Activated CD4-positive, alpha-beta T cell treated with anti-CD3 and anti-CD28 coated beads, Interleukin-2, amount 10 ng/mL, durations not matched to agents 24 days and 14 days (primary cell): ENCODE measurements at regions not wholly inside any gene's neighbourhood (a gene's known extent, or its start where the extent isn't known, plus 50 kb on each side); places are given as distances from the start of the nearest gene placed in this dataset.
"Not testable (repeated sequence)": the region's sequence is repeated elsewhere in the genome, so short reads cannot be mapped to it uniquely, and the experiment has no call there.

Experiments used
- DNase-seq: peaks from one replicate; pipeline ENCODE4 v3.0.0; 2022
- H3K27ac Mint-ChIP-seq: one replicate; pipeline ENCODE4 v1.8.0; 2022; ENCODE audit warnings: mild to moderate bottlenecking, mixed read lengths
- H3K27me3 Mint-ChIP-seq: one replicate; pipeline ENCODE4 v1.8.0; 2022; ENCODE audit warnings: mixed read lengths
- H3K36me3 Mint-ChIP-seq: one replicate; pipeline ENCODE4 v1.8.0; 2022; ENCODE audit warnings: low read depth, mild to moderate bottlenecking, mixed read lengths
- H3K4me1 Mint-ChIP-seq: one replicate; pipeline ENCODE4 v1.8.0; 2021; ENCODE audit warnings: mixed read lengths
- H3K4me3 Mint-ChIP-seq: one replicate; pipeline ENCODE4 v1.8.0; 2022; ENCODE audit warnings: mild to moderate bottlenecking, moderate library complexity, mixed read lengths
- H3K9me3 Mint-ChIP-seq: one replicate; pipeline ENCODE4 v1.8.0; 2021; ENCODE audit warnings: mixed read lengths
- intact Hi-C: fragments of 100-400 bp; cut with micrococcal nuclease; formaldehyde crosslinking; loops from one replicate; pipeline ENCODE4 v1.15.1; 2023

- no peaks in the 10 kb centered on the region for H3K36me3 Mint-ChIP-seq
- H3K4me3 Mint-ChIP-seq = no peak overlapping the region
Measured at GRCh38 chrX:960821-961220, 251.6 kb downstream of the CRLF2 start.

GRCh38 chrX:959595-959994, 252.9 kb downstream of the CRLF2 start:
- Mint-ChIP-seq H3K4me1 (no peaks in the 10 kb centered on the region), H3K27ac (no peak overlapping the region), H3K36me3 (no peaks in the 10 kb centered on the region), H3K4me3 (no peak overlapping the region), H3K27me3 (no peaks in the 10 kb centered on the region), H3K9me3 (no peaks in the 10 kb centered on the region)
- DNase-seq = no peak
- intact Hi-C loops = no loop called here

More at GRCh38 chrX:960821-961220, 251.6 kb downstream of the CRLF2 start:
- peaks cover 3% of the 10 kb centered on the region for H3K4me1 Mint-ChIP-seq
- no peak for DNase-seq
- no peaks in the 10 kb centered on the region for H3K27me3 Mint-ChIP-seq
- no peak overlapping the region for H3K27ac Mint-ChIP-seq
- intact Hi-C loops = no loop called here
- no peaks in the 10 kb centered on the region for H3K9me3 Mint-ChIP-seq

- H3K4me3 Mint-ChIP-seq, H3K36me3 Mint-ChIP-seq, H3K9me3 Mint-ChIP-seq, H3K4me1 Mint-ChIP-seq, H3K27ac Mint-ChIP-seq, intact Hi-C loops, DNase-seq, H3K27me3 Mint-ChIP-seq: not testable (repeated sequence)
Measured at GRCh38 chrX:955168-955781, 257.2 kb downstream of the CRLF2 start.

GRCh38 chrX:953879-954482, 258.5 kb downstream of the CRLF2 start:
- H3K4me3 Mint-ChIP-seq = no peak overlapping the region
- H3K27me3 Mint-ChIP-seq = no peaks in the 10 kb centered on the region
- no peaks in the 10 kb centered on the region for H3K9me3 Mint-ChIP-seq
- H3K4me1 Mint-ChIP-seq = no peaks in the 10 kb centered on the region
- no peak for DNase-seq
- no peaks in the 10 kb centered on the region for H3K36me3 Mint-ChIP-seq
- H3K27ac Mint-ChIP-seq = no peak overlapping the region
- intact Hi-C loops = no loop called here

- intact Hi-C loops = no loop called here
- no peaks in the 10 kb centered on the region for H3K4me1 Mint-ChIP-seq
- peaks cover 5% of the 10 kb centered on the region for H3K9me3 Mint-ChIP-seq
- H3K4me3 Mint-ChIP-seq = no peak overlapping the region
- H3K27ac Mint-ChIP-seq = no peak overlapping the region
- peak; percentile 35 for DNase-seq
- H3K27me3 Mint-ChIP-seq = no peaks in the 10 kb centered on the region
- no peaks in the 10 kb centered on the region for H3K36me3 Mint-ChIP-seq
Measured at GRCh38 chrX:952816-953215, 259.6 kb downstream of the CRLF2 start.

GRCh38 chrX:947262-947661, 265.2 kb downstream of the CRLF2 start:
- H3K4me3 Mint-ChIP-seq, H3K4me1 Mint-ChIP-seq, H3K27me3 Mint-ChIP-seq, H3K9me3 Mint-ChIP-seq, H3K36me3 Mint-ChIP-seq, H3K27ac Mint-ChIP-seq, intact Hi-C loops: not testable (repeated sequence)
- DNase-seq = peak; percentile 41

- Mint-ChIP-seq H3K9me3 (peaks cover 3% of the 10 kb centered on the region), H3K27me3 (no peaks in the 10 kb centered on the region), H3K4me1 (no peaks in the 10 kb centered on the region), H3K36me3 (no peaks in the 10 kb centered on the region), H3K4me3 (no peak overlapping the region), H3K27ac (no peak overlapping the region)
- intact Hi-C loops = no loop called here
- DNase-seq = no peak
Measured at GRCh38 chrX:943035-943434, 269.4 kb downstream of the CRLF2 start.

GRCh38 chrX:940691-941090, 271.8 kb downstream of the CRLF2 start:
- H3K27me3 Mint-ChIP-seq = no peaks in the 10 kb centered on the region
- H3K36me3 Mint-ChIP-seq = no peaks in the 10 kb centered on the region
- intact Hi-C loops = no loop called here
- H3K4me1 Mint-ChIP-seq = no peaks in the 10 kb centered on the region
- no peaks in the 10 kb centered on the region for H3K9me3 Mint-ChIP-seq
- no peak overlapping the region for H3K27ac Mint-ChIP-seq
- no peak overlapping the region for H3K4me3 Mint-ChIP-seq
- DNase-seq = peak; percentile 26

GRCh38 chrX:936979-937769, 275.3 kb downstream of the CRLF2 start:
- H3K4me3 Mint-ChIP-seq = no peak overlapping the region
- H3K27me3 Mint-ChIP-seq = no peaks in the 10 kb centered on the region
- no peaks in the 10 kb centered on the region for H3K36me3 Mint-ChIP-seq
- H3K4me1 Mint-ChIP-seq = no peaks in the 10 kb centered on the region
- no peak for DNase-seq
- intact Hi-C loops = no loop called here
- H3K9me3 Mint-ChIP-seq = no peaks in the 10 kb centered on the region
- H3K27ac Mint-ChIP-seq = no peak overlapping the region

- H3K4me3 Mint-ChIP-seq = no peak overlapping the region
- no peak for DNase-seq
- no peaks in the 10 kb centered on the region for H3K4me1 Mint-ChIP-seq
Measured at GRCh38 chrX:933611-934010, 278.8 kb downstream of the CRLF2 start.

GRCh38 chrX:928606-929005, 283.8 kb downstream of the CRLF2 start:
- H3K36me3 Mint-ChIP-seq = no peaks in the 10 kb centered on the region
- H3K9me3 Mint-ChIP-seq = no peaks in the 10 kb centered on the region
- intact Hi-C loops = no loop called here
- no peaks in the 10 kb centered on the region for H3K4me1 Mint-ChIP-seq
- no peak overlapping the region for H3K27ac Mint-ChIP-seq
- peak; percentile 52 for DNase-seq
- H3K4me3 Mint-ChIP-seq = no peak overlapping the region
- H3K27me3 Mint-ChIP-seq = no peaks in the 10 kb centered on the region

More at GRCh38 chrX:933611-934010, 278.8 kb downstream of the CRLF2 start:
- intact Hi-C loops = loop anchor here (5.0 kb wide), 1 partner anchor 79 kb away; no protein-coding TSS in a partner anchor
- Mint-ChIP-seq H3K36me3 (no peaks in the 10 kb centered on the region), H3K27me3 (no peaks in the 10 kb centered on the region), H3K27ac (no peak overlapping the region), H3K9me3 (no peaks in the 10 kb centered on the region)

- H3K27ac Mint-ChIP-seq = no peak overlapping the region
- no peaks in the 10 kb centered on the region for H3K27me3 Mint-ChIP-seq
- intact Hi-C loops = no loop called here
- no peaks in the 10 kb centered on the region for H3K36me3 Mint-ChIP-seq
- DNase-seq = no peak
- H3K9me3 Mint-ChIP-seq = no peaks in the 10 kb centered on the region
- no peak overlapping the region for H3K4me3 Mint-ChIP-seq
- no peaks in the 10 kb centered on the region for H3K4me1 Mint-ChIP-seq
Measured at GRCh38 chrX:926991-927390, 285.5 kb downstream of the CRLF2 start.

- Mint-ChIP-seq H3K4me3 (no peak overlapping the region), H3K27me3 (no peaks in the 10 kb centered on the region), H3K27ac (no peak overlapping the region), H3K4me1 (no peaks in the 10 kb centered on the region), H3K36me3 (no peaks in the 10 kb centered on the region), H3K9me3 (no peaks in the 10 kb centered on the region)
- peak; percentile 51 for DNase-seq
- intact Hi-C loops = no loop called here
Measured at GRCh38 chrX:926070-926469, 286.4 kb downstream of the CRLF2 start.

- Mint-ChIP-seq H3K27me3 (no peaks in the 10 kb centered on the region), H3K4me1 (no peaks in the 10 kb centered on the region), H3K27ac (no peak overlapping the region), H3K36me3 (no peaks in the 10 kb centered on the region), H3K4me3 (no peak overlapping the region), H3K9me3 (no peaks in the 10 kb centered on the region)
- DNase-seq = peak; percentile 48
- intact Hi-C loops = no loop called here
Measured at GRCh38 chrX:925652-926061, 286.8 kb downstream of the CRLF2 start.
